Activated CD4-positive, alpha-beta T cell treated with anti-CD3 and anti-CD28 coated beads, Interleukin-2, amount 50 U/mL, for 24 hours (primary cell): ENCODE measurements at regions not wholly inside any gene's neighbourhood (a gene's known extent, or its start where the extent isn't known, plus 50 kb on each side); places are given as distances from the start of the nearest gene placed in this dataset.

Source experiments
- DNase-seq, 2 donors: peaks; one replicate each; pipeline ENCODE4 v3.0.0-alpha.2; 2020; ENCODE audit warnings: low read depth in 1 of 2, low spot score in 1 of 2

DNA sequence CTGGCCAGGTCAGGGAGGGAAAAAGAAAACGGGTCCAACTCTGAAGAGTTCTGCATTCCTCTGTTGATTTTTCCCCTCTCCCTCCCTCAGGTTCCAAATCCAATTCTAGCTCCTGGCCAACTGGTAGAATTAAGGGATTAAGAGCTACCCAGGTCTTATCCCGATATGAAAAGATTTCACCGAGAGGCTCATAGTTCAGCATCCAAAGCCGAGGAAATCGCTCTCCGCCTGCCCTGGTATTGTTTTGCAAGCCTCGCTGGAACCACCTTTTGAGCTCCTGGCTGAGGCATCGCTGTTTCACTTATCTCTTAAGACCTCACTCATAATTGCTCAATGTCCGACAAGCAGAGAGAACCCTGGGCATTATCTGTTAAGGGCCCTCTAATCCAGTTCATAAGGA, 180.4 kb downstream of the URI1 start:
- DNase-seq, result no peak

DNA sequence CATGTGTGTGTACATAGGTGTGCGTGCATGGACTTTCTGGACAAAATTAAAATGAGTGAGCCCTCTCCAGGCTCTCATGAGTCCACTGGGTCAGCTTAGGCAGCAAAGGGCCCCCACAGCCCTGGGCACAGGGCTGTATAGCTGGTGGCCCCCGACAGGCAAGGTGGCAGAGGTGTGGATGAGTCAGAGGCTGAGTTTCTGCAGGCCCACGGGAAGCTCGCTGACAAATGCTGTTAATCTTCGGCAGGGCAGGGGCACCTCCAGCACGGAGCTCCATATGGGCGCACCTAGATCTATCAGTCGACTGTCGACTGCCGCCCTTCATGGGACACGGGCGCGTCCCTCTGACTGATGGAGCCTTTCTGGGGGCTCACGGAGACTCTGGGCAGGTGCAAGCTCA, 181.1 kb downstream of the URI1 start:
- no peak for DNase-seq

DNA sequence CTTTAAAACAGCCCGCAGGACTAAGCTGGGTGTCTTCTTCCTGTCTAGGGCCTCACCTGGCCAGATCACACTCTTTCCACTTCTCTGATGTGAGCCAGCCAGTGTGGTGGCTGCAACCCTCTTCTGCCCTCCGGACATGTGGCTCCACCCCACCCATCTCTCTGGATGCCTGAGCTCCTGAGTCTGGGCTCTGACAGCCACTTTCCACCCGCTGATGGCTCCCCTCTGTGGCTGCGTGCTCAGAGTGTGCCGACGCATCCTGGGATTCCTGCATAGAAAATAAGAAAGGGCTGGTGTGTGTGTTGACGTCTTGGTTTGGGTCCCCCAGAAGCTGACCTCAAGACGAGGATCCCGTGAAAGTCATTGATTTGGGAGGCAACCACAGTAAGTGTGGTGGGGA, 181.6 kb downstream of the URI1 start:
- DNase-seq, result no peak

DNA sequence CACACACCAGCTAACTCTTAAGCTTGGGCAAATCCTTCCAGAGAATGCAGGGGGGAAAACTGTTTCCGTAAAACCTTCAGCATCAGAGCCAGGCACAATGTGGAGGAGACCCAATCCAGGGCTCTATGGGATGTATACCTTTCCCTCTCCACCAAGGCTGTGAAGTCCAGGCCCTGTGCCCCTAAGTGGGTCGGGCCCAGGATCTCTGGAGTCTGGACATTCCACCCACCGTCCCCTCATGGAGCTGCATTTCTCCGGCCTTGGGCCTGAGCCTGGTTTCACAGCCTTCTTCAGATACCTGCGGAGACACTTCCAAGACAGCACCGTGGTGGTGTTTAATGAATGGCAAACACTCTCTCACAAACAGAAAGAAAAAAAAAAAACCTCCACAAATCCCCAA, 186.2 kb downstream of the URI1 start:
- DNase-seq, result no peak

DNA sequence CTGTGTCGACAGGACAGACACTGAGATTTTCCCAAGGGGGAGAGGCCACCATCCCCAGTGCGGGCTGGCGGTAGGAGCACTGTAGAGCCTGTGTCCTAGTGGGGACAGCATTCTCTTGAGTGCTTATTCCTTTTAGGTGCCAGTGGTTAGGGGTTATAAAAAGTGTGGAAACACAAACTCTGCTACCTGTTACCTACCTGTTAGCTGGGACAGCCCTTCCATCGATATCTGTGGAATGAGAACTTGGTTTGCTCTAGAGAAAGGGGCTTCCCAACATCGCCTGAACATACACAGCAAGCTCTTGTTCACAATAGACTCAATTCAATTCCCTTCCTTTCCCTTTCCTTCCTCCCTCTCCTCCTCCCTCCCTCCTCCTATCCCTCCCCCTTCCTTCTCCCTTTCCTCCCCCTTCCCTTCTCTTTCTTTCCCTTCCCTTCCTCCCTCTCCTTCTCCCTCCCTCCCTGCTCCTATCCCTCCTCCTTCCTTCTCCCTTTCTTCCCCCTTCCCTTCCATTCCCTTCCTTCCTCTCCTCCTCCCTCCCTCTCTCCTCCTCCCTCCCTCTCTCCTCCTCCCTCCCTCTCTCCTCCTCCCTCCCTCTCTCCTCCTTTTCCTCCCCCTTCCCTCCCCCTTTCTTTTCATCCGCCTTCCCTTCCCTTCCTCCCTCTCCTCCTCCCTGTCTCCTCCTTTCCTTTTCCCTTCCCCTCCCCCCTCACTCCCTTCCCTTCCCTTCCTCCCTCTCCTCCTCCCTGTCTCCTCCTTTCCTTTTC, 188.5 kb downstream of the URI1 start:
- no peak for DNase-seq

DNA sequence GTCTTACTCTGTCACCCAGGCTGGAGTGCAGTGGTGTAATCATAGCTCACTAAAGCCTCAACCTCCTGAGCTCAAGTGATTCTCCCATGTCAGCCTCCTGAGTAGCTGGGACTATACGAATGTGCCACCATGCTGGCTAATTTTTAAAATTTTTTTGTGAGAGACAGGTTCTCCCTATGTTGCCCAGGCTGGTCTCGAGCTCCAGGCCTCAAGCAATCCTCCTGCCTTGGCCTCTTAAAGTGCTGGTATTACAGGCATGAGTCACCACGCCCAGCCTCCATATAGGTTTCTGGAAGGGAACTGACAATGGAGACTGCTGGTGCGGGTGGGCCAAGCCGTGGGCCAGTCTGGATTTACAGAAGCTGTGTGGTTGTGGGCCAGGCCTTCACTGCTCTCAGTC, 189.2 kb downstream of the URI1 start:
- DNase-seq, result no peak

DNA sequence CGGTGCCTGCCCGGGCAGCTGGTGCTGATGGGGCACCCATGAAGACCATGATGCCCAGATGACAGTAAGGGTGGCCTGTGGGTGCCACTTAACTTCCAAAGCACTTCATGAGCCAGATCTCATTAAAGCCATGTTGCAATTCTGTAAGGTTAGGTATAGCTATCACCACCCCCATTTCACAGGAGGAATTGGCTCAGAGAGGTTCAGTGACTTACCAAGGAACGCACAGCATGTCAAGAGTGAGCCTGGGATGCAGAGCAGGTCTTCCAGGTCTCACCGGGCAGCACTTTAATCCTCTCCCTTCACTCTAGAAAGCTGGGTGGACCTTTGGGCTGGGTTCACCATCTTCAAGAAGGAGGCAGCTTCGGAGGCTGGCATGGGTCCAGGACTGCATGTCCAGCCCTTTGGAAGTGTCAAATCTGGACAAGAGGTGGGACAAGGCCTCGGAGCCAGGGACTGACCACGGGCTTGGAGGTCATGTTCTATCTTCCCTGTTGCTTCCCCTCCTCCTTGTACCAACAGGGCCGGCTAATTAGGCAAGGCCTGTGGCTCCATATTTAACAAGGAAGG, 189.8 kb downstream of the URI1 start:
- no peak for DNase-seq

DNA sequence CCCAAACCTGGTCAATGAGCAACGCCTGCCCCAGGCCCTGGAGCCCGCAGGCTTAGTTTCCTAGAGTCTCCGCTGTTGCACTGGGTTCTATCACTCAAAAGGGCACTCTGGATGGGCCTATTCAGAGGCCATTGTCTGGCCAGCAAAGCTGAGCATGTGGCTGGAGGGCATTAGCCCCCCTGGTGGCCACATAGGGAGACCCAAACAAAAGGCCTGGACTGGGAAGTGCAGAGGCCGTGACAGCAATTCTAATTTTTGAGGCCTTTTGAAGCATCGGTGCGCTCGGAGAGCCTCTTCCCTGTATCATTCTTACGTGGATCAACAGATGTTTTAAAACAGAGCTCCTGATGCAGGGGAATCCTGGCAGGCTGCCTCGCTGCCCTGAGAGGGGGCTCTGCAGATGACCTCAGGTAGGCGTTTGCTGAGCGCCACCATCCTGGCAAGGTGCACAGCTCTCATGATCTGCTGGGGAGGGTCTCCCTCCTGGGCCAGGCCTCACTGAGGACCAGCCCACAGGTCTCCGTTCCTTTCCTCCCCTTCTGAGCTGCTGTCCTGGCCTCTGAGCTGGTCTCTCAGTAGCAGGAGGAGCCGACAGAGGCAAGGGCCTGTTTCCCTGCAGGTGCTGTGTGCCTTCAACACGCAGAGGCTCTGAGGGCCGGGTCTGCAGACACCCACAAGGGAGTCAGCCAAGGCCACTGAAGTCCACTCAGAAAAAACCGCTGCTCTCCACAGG, 190.5 kb downstream of the URI1 start:
- DNase-seq, result no peak

DNA sequence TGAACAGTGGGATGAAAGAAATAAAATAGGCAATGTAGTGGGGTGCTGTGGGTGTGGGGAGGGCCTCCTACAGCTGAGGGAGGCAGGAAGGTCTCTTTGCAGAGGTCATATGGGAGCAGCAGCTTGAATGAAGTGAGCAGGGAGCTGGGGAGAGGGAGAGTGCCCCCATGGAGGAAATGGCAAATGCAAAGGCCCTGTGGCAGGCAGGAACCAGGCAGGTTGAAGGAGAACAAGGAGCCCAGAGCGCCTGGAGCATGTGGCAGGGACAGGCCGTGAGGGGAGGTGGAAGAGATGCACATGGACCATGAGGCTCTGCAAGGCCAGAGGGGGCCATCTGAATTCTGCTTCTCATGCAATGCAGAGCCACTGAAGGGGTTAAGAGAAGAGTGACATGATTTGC, 191.8 kb downstream of the URI1 start:
- DNase-seq, result no peak

DNA sequence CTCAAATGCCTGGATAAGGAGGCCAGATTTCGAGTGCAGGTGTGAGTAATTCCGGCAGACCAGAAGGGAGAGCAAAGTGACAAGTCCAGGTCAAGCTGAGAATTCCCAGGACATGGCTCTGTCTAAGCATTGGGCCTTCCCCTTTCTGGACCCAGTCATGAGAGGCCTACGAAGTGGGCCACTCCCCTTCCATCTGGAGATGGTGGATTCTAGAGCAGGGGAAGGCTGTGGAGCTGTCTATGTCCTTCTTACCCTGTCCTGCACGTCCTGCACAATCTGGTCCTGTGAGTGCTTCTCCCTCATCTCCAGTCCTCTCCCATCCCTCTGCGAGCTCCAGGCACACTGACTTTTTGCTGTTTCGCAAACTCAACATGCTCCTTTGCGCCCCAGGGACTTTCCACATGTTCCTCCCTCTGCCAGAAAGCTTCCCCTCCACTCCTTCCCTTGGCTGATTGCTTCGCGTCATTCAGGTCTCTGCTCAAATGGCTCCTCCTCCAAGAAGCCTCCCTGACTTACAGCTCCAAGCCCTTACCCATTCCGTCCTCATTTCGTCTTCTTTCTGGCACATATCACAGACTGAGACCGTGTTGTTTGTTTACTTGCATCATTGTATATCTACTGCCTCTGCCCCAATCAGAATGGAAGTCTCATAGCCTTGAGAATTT, 193.2 kb downstream of the URI1 start:
- DNase-seq, result no peak

DNA sequence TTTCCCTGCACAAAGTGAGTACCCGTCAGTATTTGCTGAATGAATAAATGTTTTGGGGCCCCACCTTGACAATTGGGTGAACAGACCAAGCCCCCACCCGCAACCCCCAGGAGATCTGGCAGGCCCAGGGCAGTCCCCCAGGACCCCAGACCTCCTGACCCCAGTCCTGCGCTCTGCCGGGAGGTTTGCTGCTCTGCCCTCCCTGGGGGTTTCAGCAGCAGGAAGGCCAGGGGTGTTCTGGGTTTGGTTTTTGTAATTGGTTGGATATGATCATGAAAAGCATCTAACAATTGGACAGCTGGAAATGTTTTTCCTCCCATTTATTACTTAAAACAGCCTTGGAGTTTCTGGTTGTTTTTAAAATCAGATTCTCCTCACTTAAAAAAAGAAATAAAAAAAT, 193.8 kb downstream of the URI1 start:
- DNase-seq, result no peak

DNA sequence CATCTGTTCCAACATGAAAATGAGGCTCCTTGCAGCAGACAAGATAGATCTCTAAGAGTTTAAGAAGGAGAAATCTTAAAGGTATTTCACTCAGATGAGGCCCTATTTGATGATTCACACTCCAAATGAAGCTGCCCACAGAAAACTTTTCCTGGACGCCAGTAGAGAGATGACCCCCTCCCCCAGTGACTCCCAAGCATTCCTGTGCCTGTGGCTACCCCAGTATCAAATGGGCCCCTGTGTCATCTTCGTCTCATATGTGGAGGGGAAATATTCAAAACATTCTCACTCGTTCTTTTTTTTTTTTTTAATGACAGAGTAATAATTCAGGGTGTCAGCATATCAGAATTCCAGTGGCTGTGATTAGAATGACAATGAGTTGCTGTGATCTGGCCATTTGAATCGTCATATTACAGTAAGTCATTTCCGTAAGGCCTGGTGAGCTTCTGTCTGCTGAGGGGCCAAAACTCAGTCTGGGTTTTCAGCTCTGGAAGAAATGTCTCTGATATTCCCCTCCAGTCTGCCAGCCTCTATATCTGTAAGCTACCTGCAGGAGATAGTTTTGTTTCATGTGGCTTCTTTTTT, 194.7 kb downstream of the URI1 start:
- no peak for DNase-seq

DNA sequence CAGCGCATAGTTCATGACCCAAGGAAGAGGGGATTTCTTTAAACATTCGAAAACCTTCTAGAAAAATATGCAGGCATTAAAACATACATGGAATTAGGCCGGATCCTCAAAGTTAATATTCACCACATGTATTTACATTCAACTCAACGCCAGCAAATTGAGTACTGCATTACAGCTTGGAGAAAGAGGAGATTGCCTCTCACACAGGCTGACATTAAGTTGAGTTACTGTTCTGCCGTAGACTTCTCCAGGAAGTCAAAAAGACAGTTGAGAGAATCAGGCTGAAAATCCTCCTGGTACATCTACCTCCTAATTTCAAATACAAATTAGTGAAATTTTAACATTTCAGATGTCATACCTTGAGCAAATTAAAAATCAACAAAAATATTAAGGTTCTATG, 195.7 kb downstream of the URI1 start:
- no peak for DNase-seq

DNA sequence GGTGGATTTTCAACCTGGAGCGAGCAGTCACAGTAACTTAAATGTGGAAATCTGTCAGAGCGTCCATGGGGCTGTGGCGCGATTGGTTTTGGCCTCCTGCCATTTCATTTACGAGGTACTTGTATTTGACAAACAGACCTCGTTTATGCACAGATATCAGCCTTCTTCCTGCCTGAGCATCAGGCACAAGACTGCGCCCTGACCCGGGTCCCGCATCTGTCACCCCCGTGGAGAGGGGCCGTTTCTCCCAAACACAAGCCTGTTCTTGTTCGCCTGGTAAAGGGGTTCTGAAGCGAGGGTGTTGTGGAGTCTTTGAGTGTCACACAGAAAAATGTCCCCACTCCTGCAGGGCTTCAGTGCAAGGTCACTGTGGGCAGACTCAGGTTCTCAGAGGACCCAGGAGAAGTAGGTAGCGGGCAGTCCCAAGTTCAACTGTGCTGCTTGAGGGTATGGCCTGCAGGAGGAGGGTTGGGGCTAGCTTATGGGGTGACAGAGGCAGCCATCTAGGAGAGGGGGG, 202.3 kb downstream of the URI1 start:
- no peak for DNase-seq

DNA sequence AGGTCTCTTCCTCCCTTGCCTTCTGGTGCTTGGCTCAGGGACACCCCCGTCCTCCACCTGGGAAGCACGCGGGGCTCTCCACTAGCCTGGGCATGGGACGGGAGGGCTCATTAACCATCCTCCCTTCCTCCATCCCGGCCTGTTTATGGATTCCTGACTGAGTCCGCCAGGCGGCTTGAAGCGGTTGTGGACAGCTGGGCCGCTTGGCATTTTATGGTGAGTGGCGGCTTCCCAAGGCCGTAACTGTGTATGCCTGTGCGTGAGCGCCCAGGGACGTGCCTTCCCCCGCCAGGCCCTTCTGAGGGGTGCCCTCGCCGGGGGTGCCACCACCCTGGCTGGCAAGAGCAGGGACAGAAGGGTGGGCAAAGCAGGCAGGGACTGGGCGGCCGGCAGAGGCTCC, 202.8 kb downstream of the URI1 start:
- no peak for DNase-seq

DNA sequence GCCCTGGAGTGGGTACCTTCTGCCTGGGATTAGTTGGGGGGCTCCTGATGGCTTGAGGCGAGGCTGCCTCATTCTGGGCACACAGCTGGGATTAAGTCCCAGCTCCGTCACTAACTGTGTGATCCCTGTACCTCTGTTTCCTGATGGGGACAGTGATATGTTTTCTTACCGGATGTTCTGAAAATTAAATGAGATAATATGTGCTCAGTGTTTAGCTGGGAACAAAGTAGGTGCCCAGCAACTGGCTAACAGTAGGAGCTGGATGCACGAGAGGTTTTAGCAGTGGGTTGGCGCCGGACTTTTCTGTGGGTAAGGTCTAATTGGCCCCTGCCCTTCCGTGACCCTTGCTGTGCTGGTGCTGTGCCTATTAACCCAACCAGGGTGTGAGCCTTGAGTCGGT, 203.4 kb downstream of the URI1 start:
- DNase-seq, result no peak

DNA sequence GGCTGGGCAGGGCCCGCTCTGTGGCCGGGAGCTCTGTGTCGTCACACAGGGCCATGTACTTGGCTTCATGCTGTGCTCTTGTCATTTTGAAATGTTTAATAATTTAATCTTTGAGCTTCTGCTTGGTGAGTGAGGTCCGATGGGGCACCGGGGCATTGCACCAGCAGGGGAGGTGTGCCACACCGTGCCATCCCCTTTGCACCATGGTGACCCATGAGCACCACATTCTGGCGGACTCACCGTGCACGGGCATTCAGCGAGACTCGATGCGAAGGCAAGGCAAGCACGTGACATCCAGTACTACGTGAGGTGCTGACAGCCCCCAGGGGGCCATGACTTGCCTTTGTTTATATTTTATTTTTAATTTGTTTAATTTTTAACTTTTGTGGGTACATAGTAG, 204.3 kb downstream of the URI1 start:
- no peak for DNase-seq

DNA sequence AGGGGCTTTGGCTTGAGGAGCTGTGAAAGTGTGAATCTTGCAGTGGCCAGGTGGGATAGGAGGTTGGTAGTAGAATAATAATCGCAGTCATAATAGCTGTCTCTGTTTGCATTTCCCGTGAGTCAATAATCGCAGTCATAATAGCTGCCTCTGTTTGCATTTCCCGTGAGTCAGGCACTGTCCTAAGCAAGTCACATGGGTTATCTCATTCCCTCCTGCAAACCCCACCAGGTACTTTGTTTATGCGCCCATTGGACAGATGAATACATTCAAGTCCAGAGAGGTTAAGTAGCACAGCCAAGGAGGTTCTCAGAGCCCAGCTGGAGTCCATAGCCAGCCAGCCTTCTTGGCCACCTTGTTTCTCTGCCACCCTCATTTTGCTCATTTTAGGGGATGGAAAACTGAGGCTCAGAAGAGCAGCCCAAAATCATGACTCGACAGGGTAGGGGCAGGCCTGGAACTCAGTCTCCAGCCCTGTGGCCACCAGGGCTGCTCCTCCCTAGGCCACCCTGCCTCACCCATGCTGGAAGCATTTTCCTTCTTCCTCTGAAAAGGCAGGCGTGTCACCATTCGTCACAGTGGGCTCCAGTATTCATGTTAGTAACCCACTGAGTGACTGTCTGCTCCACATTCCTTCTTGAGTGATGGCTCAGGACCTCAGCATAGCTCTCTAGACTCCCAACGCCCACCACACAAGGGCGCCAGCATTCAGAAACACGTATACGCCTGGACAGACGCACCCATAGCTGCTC, 206.2 kb downstream of the URI1 start:
- DNase-seq, result no peak

DNA sequence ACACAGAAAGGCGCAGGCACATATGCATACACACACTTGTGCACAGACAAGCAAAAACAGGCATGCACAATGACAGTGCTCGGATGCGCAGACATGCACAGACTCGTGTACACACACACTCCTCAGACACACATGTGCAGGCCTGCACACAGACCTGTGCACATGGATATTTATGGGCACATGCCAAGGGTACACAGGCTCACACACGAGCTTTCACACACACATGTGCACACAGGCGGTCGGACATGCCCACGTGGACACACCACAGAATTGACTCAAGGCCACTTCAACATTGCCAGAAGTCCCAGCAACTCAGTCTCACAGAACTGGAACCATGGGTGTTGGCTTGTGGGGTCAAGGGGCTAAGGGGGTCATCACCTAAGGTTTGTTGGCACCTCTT, 206.8 kb downstream of the URI1 start:
- no peak for DNase-seq

DNA sequence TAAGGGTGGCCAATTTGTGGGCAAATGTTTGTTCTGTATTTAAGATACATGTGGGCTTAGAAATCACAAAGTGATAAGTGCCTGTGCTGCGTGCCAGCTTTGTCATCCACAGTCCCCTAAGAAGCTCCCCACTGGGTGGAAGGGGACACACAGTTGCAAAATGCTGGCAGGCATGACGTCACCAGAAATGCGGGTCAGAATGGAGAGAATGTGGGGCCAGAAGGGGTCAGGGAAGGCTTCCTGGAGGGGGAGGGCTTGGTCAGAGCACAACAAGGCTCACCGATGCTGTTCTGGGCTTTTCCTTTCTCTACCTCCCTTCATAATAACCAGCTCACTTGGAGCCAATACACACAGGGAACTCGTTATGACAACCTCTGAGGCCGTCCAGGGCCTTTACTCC, 207.3 kb downstream of the URI1 start:
- no peak for DNase-seq

DNA sequence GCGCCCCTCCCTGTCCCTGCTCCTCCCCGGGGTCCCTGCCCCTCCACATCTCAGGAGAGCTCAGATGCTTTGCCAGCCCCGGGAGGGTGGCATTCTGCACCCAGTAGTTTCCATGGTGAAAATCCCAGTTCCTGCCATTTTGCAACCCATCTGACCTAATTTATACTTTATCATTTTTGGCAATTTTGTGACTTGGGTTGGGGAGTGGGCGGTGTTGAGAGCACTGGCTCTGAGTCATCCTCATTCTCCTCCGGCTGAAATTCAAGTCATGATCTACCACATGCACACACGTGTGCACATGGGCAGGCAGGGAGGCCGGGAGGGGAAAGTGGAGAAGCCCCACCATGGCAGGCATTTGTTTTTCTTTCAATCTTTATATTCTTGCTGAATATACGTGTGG, 208.6 kb downstream of the URI1 start:
- DNase-seq, result no peak
